Panc1 (cell line): ENCODE measurements at regions not wholly inside any gene's neighbourhood (a gene's known extent, or its start where the extent isn't known, plus 50 kb on each side); places are given as distances from the start of the nearest gene placed in this dataset.

Source experiments
- POLR2AphosphoS5 ChIP-seq: IDR thresholded peaks from 2 replicates; pipeline ENCODE4 v1.6.1; 2012; ENCODE audit warnings: mild to moderate bottlenecking, low read depth, low read length, moderate library complexity
- SIN3A ChIP-seq: IDR thresholded peaks from 2 replicates; pipeline ENCODE4 v1.6.1; 2012; ENCODE audit warnings: low read depth, mild to moderate bottlenecking, low read length, moderate library complexity, borderline replicate concordance; ENCODE audit not compliant: insufficient read depth
- TCF7L2 ChIP-seq: IDR thresholded peaks from 2 replicates; pipeline ENCODE4 v1.6.1; 2011; ENCODE audit warnings: mild to moderate bottlenecking, low read depth, low read length, inconsistent platforms
- TF ChIP-seq, protein P1 (sequence below): fragments of 450-650 bp; IDR thresholded peaks from 2 replicates; pipeline ENCODE4 v1.5.1; 2017; ENCODE audit warnings: mild to moderate bottlenecking

DNA sequence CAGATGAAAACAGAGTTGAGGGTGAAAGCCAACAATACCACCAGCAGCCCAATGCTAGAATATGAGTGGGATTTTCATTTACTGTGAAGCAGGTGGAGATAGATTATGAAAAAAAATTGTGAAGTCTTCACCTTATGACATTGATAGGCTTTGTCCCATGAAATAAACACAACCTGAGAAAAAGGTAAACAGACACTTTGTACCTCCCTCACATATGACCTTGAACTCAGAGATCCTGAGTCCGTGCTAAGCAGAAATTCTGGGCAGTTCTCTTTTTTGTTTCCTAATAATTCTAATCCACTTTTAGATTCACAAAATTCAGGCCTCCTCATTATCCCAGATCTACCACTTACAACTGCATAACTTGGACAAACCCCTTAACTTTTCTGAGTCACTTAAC lies 127.3 kb upstream of the RORB start:
- TF ChIP-seq, protein P1, sequence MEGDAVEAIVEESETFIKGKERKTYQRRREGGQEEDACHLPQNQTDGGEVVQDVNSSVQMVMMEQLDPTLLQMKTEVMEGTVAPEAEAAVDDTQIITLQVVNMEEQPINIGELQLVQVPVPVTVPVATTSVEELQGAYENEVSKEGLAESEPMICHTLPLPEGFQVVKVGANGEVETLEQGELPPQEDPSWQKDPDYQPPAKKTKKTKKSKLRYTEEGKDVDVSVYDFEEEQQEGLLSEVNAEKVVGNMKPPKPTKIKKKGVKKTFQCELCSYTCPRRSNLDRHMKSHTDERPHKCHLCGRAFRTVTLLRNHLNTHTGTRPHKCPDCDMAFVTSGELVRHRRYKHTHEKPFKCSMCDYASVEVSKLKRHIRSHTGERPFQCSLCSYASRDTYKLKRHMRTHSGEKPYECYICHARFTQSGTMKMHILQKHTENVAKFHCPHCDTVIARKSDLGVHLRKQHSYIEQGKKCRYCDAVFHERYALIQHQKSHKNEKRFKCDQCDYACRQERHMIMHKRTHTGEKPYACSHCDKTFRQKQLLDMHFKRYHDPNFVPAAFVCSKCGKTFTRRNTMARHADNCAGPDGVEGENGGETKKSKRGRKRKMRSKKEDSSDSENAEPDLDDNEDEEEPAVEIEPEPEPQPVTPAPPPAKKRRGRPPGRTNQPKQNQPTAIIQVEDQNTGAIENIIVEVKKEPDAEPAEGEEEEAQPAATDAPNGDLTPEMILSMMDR = no peak
- TF ChIP-seq POLR2AphosphoS5 = no peak
- no peak for TF ChIP-seq TCF7L2
- no peak for TF ChIP-seq SIN3A
